ENCODE measurements at regions not wholly inside any gene's neighbourhood (a gene's known extent, or its start where the extent isn't known, plus 50 kb on each side); places are given as distances from the start of the nearest gene placed in this dataset.

GRCh38 chr2:120886534-120887319 lies 151.1 kb downstream of the GLI2 start:
- TF ChIP-seq CTCF (IDR thresholded peaks at IDR 0.05) (no peak), POLR2A (IDR thresholded peaks at IDR 0.05; ENCODE audit: low read length) (no peak), REST (IDR thresholded peaks at IDR 0.05) (no peak), JUNB (IDR thresholded peaks at IDR 0.05) (no peak), ELK1 (IDR thresholded peaks at IDR 0.05; ENCODE audit: low read depth, low read length) (no peak), SREBF2 (IDR thresholded peaks at IDR 0.05) (no peak), HOXA7 (CRISPR knock-in tag; IDR thresholded peaks at IDR 0.05) (no peak), PBX3 (IDR thresholded peaks at IDR 0.05) (no peak), CBX2 (IDR thresholded peaks at IDR 0.05; ENCODE audit: borderline replicate concordance, low read depth) (no peak), CHD2 (IDR thresholded peaks at IDR 0.05; ENCODE audit: low read length, partially characterized antibody) (no peak), RCOR1 (IDR thresholded peaks at IDR 0.05; ENCODE audit: low read depth, low read length) (no peak), HOXB5 (CRISPR knock-in tag; IDR thresholded peaks at IDR 0.05) (no peak), RAD21 (conservative IDR thresholded peaks at IDR 0.05 in 1 of 2, IDR thresholded peaks at IDR 0.05 in 1 of 2) (no peak)
